CD4-positive, CD25-positive, alpha-beta regulatory T cell (primary cell): ENCODE measurements at regions not wholly inside any gene's neighbourhood (a gene's known extent, or its start where the extent isn't known, plus 50 kb on each side); places are given as distances from the start of the nearest gene placed in this dataset.
"Not testable (repeated sequence)": the region's sequence is repeated elsewhere in the genome, so short reads cannot be mapped to it uniquely, and the experiment has no call there.

Source experiments
- ATAC-seq, 2 donors: fragments of 150-1000 bp; cut with Tn5 transposase; one replicate each; pipeline ENCODE4 v1.10.0; 2021; ENCODE audit warnings: low read depth in 2 of 2, moderate number of reproducible peaks in 2 of 2, moderate library complexity in 1 of 2
- DNase-seq, 3 donors: peaks; one replicate each; pipeline versions ENCODE4 v3.0.0 to v3.0.0-alpha.2; 2012 to 2022; ENCODE audit warnings: mixed read lengths in 1 of 3
- H3K27ac ChIP-seq: one replicate; pipeline ENCODE4 v1.7.0; 2013; ENCODE audit warnings: mild to moderate bottlenecking, low read length; ENCODE audit not compliant: insufficient read depth, poor library complexity, severe bottlenecking
- H3K27me3 ChIP-seq: one replicate; pipeline ENCODE4 v1.7.0; 2013; ENCODE audit warnings: low read length; ENCODE audit not compliant: control insufficient read depth, insufficient read depth
- H3K36me3 ChIP-seq: one replicate; pipeline ENCODE4 v1.7.0; 2013; ENCODE audit warnings: mild to moderate bottlenecking, low read length, moderate library complexity; ENCODE audit not compliant: control insufficient read depth, insufficient read depth
- H3K4me1 ChIP-seq: 2 replicates; pipeline ENCODE4 v1.7.0; 2013; ENCODE audit warnings: mild to moderate bottlenecking, low read length; ENCODE audit not compliant: insufficient read depth, control insufficient read depth, poor library complexity, severe bottlenecking
- H3K4me3 ChIP-seq: one replicate; pipeline ENCODE4 v1.7.0; 2013; ENCODE audit warnings: low read depth, mild to moderate bottlenecking, low read length, moderate library complexity
- H3K9me3 ChIP-seq, 2 experiments: 1 replicate in 1 of 2; 2 replicates in 1 of 2; pipeline ENCODE4 v1.7.0; 2013; ENCODE audit warnings: low read length in 2 of 2, mild to moderate bottlenecking in 1 of 2, moderate library complexity in 1 of 2; ENCODE audit not compliant: control insufficient read depth in 2 of 2
- H3K27ac Mint-ChIP-seq, 3 donors: one replicate each; pipeline ENCODE4 v1.8.0; 2020 to 2022; ENCODE audit warnings: mild to moderate bottlenecking in 3 of 3, mixed read lengths in 3 of 3, moderate library complexity in 2 of 3
- H3K27me3 Mint-ChIP-seq: one replicate; pipeline ENCODE4 v1.8.0; 2022; ENCODE audit warnings: mild to moderate bottlenecking, mixed read lengths
- H3K36me3 Mint-ChIP-seq: one replicate; pipeline ENCODE4 v1.8.0; 2020; ENCODE audit warnings: mixed read lengths
- H3K4me1 Mint-ChIP-seq, 4 donors: one replicate each; pipeline ENCODE4 v1.8.0; 2020 to 2022; ENCODE audit warnings: mixed read lengths in 4 of 4, mild to moderate bottlenecking in 1 of 4
- H3K4me3 Mint-ChIP-seq, 4 donors: one replicate each; pipeline ENCODE4 v1.8.0; 2020 to 2022; ENCODE audit warnings: mild to moderate bottlenecking in 4 of 4, mixed read lengths in 4 of 4, moderate library complexity in 3 of 4
- H3K9me3 Mint-ChIP-seq, 7 donors: one replicate each; pipeline ENCODE4 v1.8.0; 2020 to 2022; ENCODE audit warnings: mixed read lengths in 7 of 7, mild to moderate bottlenecking in 3 of 7, moderate library complexity in 2 of 7

- Mint-ChIP-seq H3K9me3 (peaks cover 3 to 35% (median 16%) of the 10 kb centered on the region in 7 donors), H3K4me1 (no peaks in the 10 kb centered on the region)
- ATAC-seq: no peak
Observed at GRCh38 chr14:44453433-44454171, 53.5 kb downstream of the FSCB start.

GRCh38 chr14:44450232-44450631, 56.9 kb downstream of the FSCB start:
- DNase-seq, ATAC-seq, H3K4me1 Mint-ChIP-seq, H3K4me3 Mint-ChIP-seq, H3K36me3 ChIP-seq, H3K4me1 ChIP-seq, H3K4me3 ChIP-seq, H3K9me3 ChIP-seq, H3K27ac Mint-ChIP-seq, H3K36me3 Mint-ChIP-seq, H3K27me3 ChIP-seq, H3K27me3 Mint-ChIP-seq, H3K27ac ChIP-seq: not testable (repeated sequence)
- H3K9me3 Mint-ChIP-seq: peaks cover 3 to 32% (median 18%) of the 10 kb centered on the region in 7 donors

More at GRCh38 chr14:44453433-44454171, 53.5 kb downstream of the FSCB start:
- H3K27me3 Mint-ChIP-seq: no peaks in the 10 kb centered on the region
- Histone ChIP-seq H3K27ac (no peak overlapping the region), H3K36me3 (no peaks in the 10 kb centered on the region), H3K27me3 (no peaks in the 10 kb centered on the region), H3K9me3 (peaks cover 4% of the 10 kb centered on the region in 2 experiments), H3K4me1 (no peaks in the 10 kb centered on the region), H3K4me3 (no peak overlapping the region)
- no peak for DNase-seq
- no peak overlapping the region for H3K27ac Mint-ChIP-seq
- H3K36me3 Mint-ChIP-seq: no peaks in the 10 kb centered on the region
- no peak overlapping the region for H3K4me3 Mint-ChIP-seq

DNA sequence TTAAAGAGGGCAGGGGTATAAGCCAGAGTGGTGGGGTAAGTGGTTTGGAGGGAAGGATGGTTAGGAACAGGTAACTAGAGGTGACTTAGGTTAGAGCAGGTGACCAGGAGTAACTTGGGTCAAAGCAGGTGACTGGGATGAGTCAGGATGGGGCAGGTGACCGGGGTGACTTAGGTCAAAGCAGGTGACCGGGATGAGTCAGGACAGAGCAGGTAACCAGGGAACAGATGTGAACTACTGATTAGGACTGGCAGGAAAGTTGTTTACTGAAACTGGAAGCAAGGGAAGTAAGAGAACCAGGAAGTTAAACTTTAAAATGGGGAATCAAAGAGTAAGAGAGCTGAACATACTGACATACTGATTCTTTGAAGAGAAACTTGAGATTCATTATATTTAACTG, 57.4 kb downstream of the FSCB start:
- no peak for ATAC-seq
- peaks cover 0 to 4% of the 10 kb centered on the region in 2 experiments for H3K9me3 ChIP-seq
- no peak overlapping the region for H3K27ac Mint-ChIP-seq
- H3K9me3 Mint-ChIP-seq: peaks cover 3 to 28% (median 16%) of the 10 kb centered on the region in 7 donors
- no peaks in the 10 kb centered on the region for H3K36me3 ChIP-seq
- no peak overlapping the region for H3K4me3 ChIP-seq
- no peaks in the 10 kb centered on the region for H3K36me3 Mint-ChIP-seq
- H3K4me3 Mint-ChIP-seq: no peak overlapping the region
- H3K4me1 Mint-ChIP-seq: no peaks in the 10 kb centered on the region
- H3K27ac ChIP-seq: no peak overlapping the region
- no peaks in the 10 kb centered on the region for H3K27me3 ChIP-seq
- H3K27me3 Mint-ChIP-seq: no peaks in the 10 kb centered on the region
- H3K4me1 ChIP-seq: no peaks in the 10 kb centered on the region
- DNase-seq: no peak

DNA sequence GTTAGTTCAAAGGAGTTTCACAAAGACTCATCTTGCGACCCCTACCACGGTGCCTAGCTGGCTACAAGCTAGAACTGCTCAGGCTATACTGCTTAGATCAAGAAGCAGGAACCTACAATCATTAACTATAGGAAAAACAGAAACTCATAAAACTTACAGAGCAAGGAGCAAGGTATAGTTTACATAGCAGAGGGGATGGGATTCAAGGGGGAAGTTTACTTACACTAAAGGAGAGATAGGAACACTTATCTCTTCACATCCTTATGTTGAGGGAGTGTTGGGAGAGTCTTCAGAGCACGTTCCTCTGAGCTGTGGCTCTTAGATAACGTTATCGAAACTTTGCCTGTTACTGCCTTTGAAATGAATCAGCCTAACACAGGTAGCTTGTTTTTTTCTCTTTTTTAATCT, 58.1 kb downstream of the FSCB start:
- no peak overlapping the region for H3K4me3 ChIP-seq
- H3K36me3 Mint-ChIP-seq: no peaks in the 10 kb centered on the region
- no peak for ATAC-seq
- H3K27me3 ChIP-seq: no peaks in the 10 kb centered on the region
- no peaks in the 10 kb centered on the region for H3K27me3 Mint-ChIP-seq
- H3K4me3 Mint-ChIP-seq: no peak overlapping the region
- no peaks in the 10 kb centered on the region for H3K36me3 ChIP-seq
- H3K4me1 ChIP-seq: no peaks in the 10 kb centered on the region
- H3K27ac ChIP-seq: no peak overlapping the region
- H3K27ac Mint-ChIP-seq: peak overlapping the region in 1 of 3 donors; percentile 28
- H3K9me3 Mint-ChIP-seq: peaks cover 3 to 27% (median 12%) of the 10 kb centered on the region in 7 donors
- no peaks in the 10 kb centered on the region for H3K4me1 Mint-ChIP-seq
- H3K9me3 ChIP-seq: peaks cover 0 to 4% of the 10 kb centered on the region in 2 experiments
- no peak for DNase-seq

DNA sequence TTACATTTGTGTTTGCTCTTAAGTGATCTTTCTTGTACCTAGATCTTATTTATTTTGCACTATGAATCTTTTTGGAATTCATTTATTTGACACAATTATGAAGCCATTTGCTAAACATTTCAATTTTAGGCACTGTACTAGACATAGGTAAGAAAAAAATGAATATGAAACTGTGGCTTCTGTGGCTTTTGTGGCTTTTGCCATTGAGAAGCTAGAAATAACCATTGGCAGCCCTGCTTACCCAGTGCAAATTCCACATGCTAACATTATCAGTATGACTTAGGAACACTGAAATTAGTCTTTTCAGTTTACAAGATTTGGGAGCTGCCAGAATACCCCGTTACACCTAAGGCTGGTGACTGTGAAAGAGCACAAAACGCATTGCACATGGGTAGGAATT, 60.1 kb downstream of the FSCB start:
- Mint-ChIP-seq H3K36me3 (no peaks in the 10 kb centered on the region), H3K27me3 (no peaks in the 10 kb centered on the region)
- ATAC-seq: no peak

DNA sequence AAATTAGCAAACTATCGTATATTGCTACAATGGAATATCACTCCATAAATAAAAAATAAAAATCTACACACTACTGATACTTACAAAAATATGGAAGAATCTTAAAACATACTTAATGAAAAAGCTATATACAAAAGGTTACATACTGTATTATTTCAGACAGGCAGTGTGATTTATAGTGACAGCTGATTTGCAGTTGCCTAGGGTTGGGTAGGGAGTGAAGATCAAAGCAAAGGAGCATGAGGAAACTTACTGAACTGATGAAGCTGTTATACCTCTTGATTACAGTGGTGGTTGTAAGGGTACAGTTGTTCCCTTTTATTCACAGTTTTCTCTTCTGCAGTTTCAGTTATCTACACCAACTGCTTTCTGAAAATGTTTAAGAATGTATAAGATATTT, 62.6 kb downstream of the FSCB start:
- Mint-ChIP-seq H3K36me3 (no peaks in the 10 kb centered on the region), H3K27me3 (no peaks in the 10 kb centered on the region), H3K9me3 (peaks cover 0 to 11% (median 6%) of the 10 kb centered on the region in 7 donors), H3K4me3 (no peak overlapping the region), H3K4me1 (no peaks in the 10 kb centered on the region), H3K27ac (no peak overlapping the region)
- no peaks in the 10 kb centered on the region for H3K36me3 ChIP-seq
- DNase-seq: no peak
- no peak for ATAC-seq
- no peak overlapping the region for H3K27ac ChIP-seq
- H3K27me3 ChIP-seq: no peaks in the 10 kb centered on the region
- no peaks in the 10 kb centered on the region for H3K4me1 ChIP-seq
- no peak overlapping the region for H3K4me3 ChIP-seq
- no peaks in the 10 kb centered on the region for H3K9me3 ChIP-seq

More for the DNA sequence above, 60.1 kb downstream of the FSCB start:
- Histone ChIP-seq H3K9me3 (no peaks in the 10 kb centered on the region), H3K36me3 (no peaks in the 10 kb centered on the region), H3K27me3 (no peaks in the 10 kb centered on the region), H3K4me3 (no peak overlapping the region), H3K27ac (no peak overlapping the region), H3K4me1 (no peaks in the 10 kb centered on the region)
- Mint-ChIP-seq H3K4me1 (no peaks in the 10 kb centered on the region), H3K4me3 (no peak overlapping the region), H3K27ac (no peak overlapping the region), H3K9me3 (peaks cover 1 to 20% (median 10%) of the 10 kb centered on the region in 7 donors)
- no peak for DNase-seq

- no peak for ATAC-seq
- Mint-ChIP-seq H3K4me3 (no peak overlapping the region), H3K9me3 (peaks cover 0 to 14% (median 3%) of the 10 kb centered on the region in 7 donors), H3K4me1 (no peaks in the 10 kb centered on the region), H3K27me3 (no peaks in the 10 kb centered on the region), H3K27ac (no peak overlapping the region), H3K36me3 (no peaks in the 10 kb centered on the region)
- Histone ChIP-seq H3K4me1 (no peaks in the 10 kb centered on the region), H3K27me3 (no peaks in the 10 kb centered on the region), H3K9me3 (no peaks in the 10 kb centered on the region), H3K27ac (no peak overlapping the region), H3K36me3 (no peaks in the 10 kb centered on the region), H3K4me3 (no peak overlapping the region)
- no peak for DNase-seq
Observed at GRCh38 chr14:44438936-44439335, 68.1 kb downstream of the FSCB start.

- no peaks in the 10 kb centered on the region for H3K27me3 Mint-ChIP-seq
- no peak overlapping the region for H3K27ac ChIP-seq
- H3K27me3 ChIP-seq: no peaks in the 10 kb centered on the region
- no peaks in the 10 kb centered on the region for H3K36me3 ChIP-seq
- no peaks in the 10 kb centered on the region for H3K9me3 ChIP-seq
- no peak for ATAC-seq
- DNase-seq: no peak
- H3K27ac Mint-ChIP-seq: no peak overlapping the region
- no peaks in the 10 kb centered on the region for H3K4me1 ChIP-seq
- H3K4me3 ChIP-seq: no peak overlapping the region
- no peak overlapping the region for H3K4me3 Mint-ChIP-seq
- H3K4me1 Mint-ChIP-seq: no peaks in the 10 kb centered on the region
- H3K9me3 Mint-ChIP-seq: peaks cover 0 to 15% (median 3%) of the 10 kb centered on the region in 7 donors
- no peaks in the 10 kb centered on the region for H3K36me3 Mint-ChIP-seq
Observed at GRCh38 chr14:44438221-44438620, 68.9 kb downstream of the FSCB start.
